Activated CD4-positive, alpha-beta memory T cell treated with anti-CD3 and anti-CD28 coated beads, Interleukin-2, amount 10 ng/mL, durations not matched to agents 7 days and 5 days (primary cell): ENCODE measurements at regions not wholly inside any gene's neighbourhood (a gene's known extent, or its start where the extent isn't known, plus 50 kb on each side); places are given as distances from the start of the nearest gene placed in this dataset.

Source experiments
- CTCF ChIA-PET: fragments of 350-600 bp; sonication (Branson Sonifier 250); formaldehyde crosslinking; loops from one replicate; lab custom pipeline; 2021; ENCODE audit warnings: antibody characterized with exemption, inconsistent platforms; lab: Charles Lee
- POLR2A ChIA-PET: fragments of 350-600 bp; sonication (Branson Sonifier 250); formaldehyde crosslinking; loops from one replicate; lab custom pipeline; 2021; ENCODE audit warnings: antibody characterized with exemption; lab: Charles Lee
- DNase-seq: peaks from one replicate; pipeline ENCODE4 v3.0.0-alpha.2; 2020
- H3K27ac Mint-ChIP-seq: one replicate; pipeline ENCODE4 v1.8.0; 2021; ENCODE audit warnings: mild to moderate bottlenecking, mixed read lengths
- H3K27me3 Mint-ChIP-seq: one replicate; pipeline ENCODE4 v1.8.0; 2021; ENCODE audit warnings: mixed read lengths
- H3K36me3 Mint-ChIP-seq: one replicate; pipeline ENCODE4 v1.8.0; 2021; ENCODE audit warnings: low read depth, mixed read lengths
- H3K4me1 Mint-ChIP-seq: one replicate; pipeline ENCODE4 v1.8.0; 2021; ENCODE audit warnings: mixed read lengths
- H3K4me3 Mint-ChIP-seq: one replicate; pipeline ENCODE4 v1.8.0; 2021; ENCODE audit warnings: mild to moderate bottlenecking, mixed read lengths
- H3K9me3 Mint-ChIP-seq: one replicate; pipeline ENCODE4 v1.8.0; 2021; ENCODE audit warnings: mixed read lengths

- CTCF ChIA-PET, result interaction anchor here (2.1 kb wide), 1 partner anchor 239 kb away, joined by 8 read pairs; no protein-coding TSS in a partner anchor
- peaks cover 16% of the 10 kb centered on the region for H3K27me3 Mint-ChIP-seq
These were observed 241.9 kb downstream of the BCL11A start for GRCh38 chr2:60311524-60311923.

GRCh38 chr2:60309941-60310660, 243.4 kb downstream of the BCL11A start:
- Mint-ChIP-seq H3K27me3 (peaks cover 12% of the 10 kb centered on the region), H3K27ac (no peak overlapping the region), H3K4me3 (no peak overlapping the region), H3K4me1 (peaks cover 28% of the 10 kb centered on the region), H3K9me3 (no peaks in the 10 kb centered on the region), H3K36me3 (no peaks in the 10 kb centered on the region)
- CTCF ChIA-PET, result no interaction called here
- POLR2A ChIA-PET, result no interaction called here
- no peak for DNase-seq

More at GRCh38 chr2:60311524-60311923, 241.9 kb downstream of the BCL11A start:
- no peak overlapping the region for H3K4me3 Mint-ChIP-seq
- POLR2A ChIA-PET, result no interaction called here
- H3K27ac Mint-ChIP-seq, result no peak overlapping the region
- H3K4me1 Mint-ChIP-seq, result peaks cover 28% of the 10 kb centered on the region
- DNase-seq, result no peak
- no peaks in the 10 kb centered on the region for H3K36me3 Mint-ChIP-seq
- H3K9me3 Mint-ChIP-seq, result no peaks in the 10 kb centered on the region

- CTCF ChIA-PET, result no interaction called here
These were observed 244.1 kb downstream of the BCL11A start for GRCh38 chr2:60309336-60309735.

GRCh38 chr2:60306267-60306861, 247.1 kb downstream of the BCL11A start:
- Mint-ChIP-seq H3K9me3 (no peaks in the 10 kb centered on the region), H3K4me1 (peaks cover 4% of the 10 kb centered on the region), H3K36me3 (no peaks in the 10 kb centered on the region), H3K27ac (no peak overlapping the region), H3K4me3 (no peak overlapping the region), H3K27me3 (peaks cover 10% of the 10 kb centered on the region)
- no peak for DNase-seq
- CTCF ChIA-PET, result no interaction called here
- POLR2A ChIA-PET, result no interaction called here

More at GRCh38 chr2:60309336-60309735, 244.1 kb downstream of the BCL11A start:
- no peaks in the 10 kb centered on the region for H3K9me3 Mint-ChIP-seq
- H3K4me1 Mint-ChIP-seq, result peaks cover 25% of the 10 kb centered on the region
- no peak for DNase-seq
- no peak overlapping the region for H3K27ac Mint-ChIP-seq
- no peaks in the 10 kb centered on the region for H3K36me3 Mint-ChIP-seq
- POLR2A ChIA-PET, result interaction anchor here (0.6 kb wide), 1 partner anchor 306 kb away, joined by 3 read pairs; no protein-coding TSS in a partner anchor
- H3K27me3 Mint-ChIP-seq, result peaks cover 10% of the 10 kb centered on the region
- no peak overlapping the region for H3K4me3 Mint-ChIP-seq

GRCh38 chr2:60303680-60304079, 249.8 kb downstream of the BCL11A start:
- POLR2A ChIA-PET, result no interaction called here
- DNase-seq, result no peak
- H3K4me3 Mint-ChIP-seq, result no peak overlapping the region
- no peaks in the 10 kb centered on the region for H3K4me1 Mint-ChIP-seq
- H3K36me3 Mint-ChIP-seq, result no peaks in the 10 kb centered on the region
- no peak overlapping the region for H3K27ac Mint-ChIP-seq
- CTCF ChIA-PET, result no interaction called here
- H3K9me3 Mint-ChIP-seq, result no peaks in the 10 kb centered on the region
- H3K27me3 Mint-ChIP-seq, result peaks cover 10% of the 10 kb centered on the region

GRCh38 chr2:60302377-60303126, 250.9 kb downstream of the BCL11A start:
- POLR2A ChIA-PET, result no interaction called here
- Mint-ChIP-seq H3K27ac (no peak overlapping the region), H3K4me3 (no peak overlapping the region), H3K36me3 (no peaks in the 10 kb centered on the region), H3K4me1 (no peaks in the 10 kb centered on the region), H3K27me3 (peaks cover 6% of the 10 kb centered on the region), H3K9me3 (no peaks in the 10 kb centered on the region)
- CTCF ChIA-PET, result no interaction called here
- no peak for DNase-seq

- CTCF ChIA-PET, result no interaction called here
- peaks cover 1% of the 10 kb centered on the region for H3K27me3 Mint-ChIP-seq
- no peaks in the 10 kb centered on the region for H3K36me3 Mint-ChIP-seq
- no peak overlapping the region for H3K27ac Mint-ChIP-seq
- POLR2A ChIA-PET, result no interaction called here
- no peak for DNase-seq
- no peaks in the 10 kb centered on the region for H3K4me1 Mint-ChIP-seq
- no peak overlapping the region for H3K4me3 Mint-ChIP-seq
- H3K9me3 Mint-ChIP-seq, result no peaks in the 10 kb centered on the region
These were observed 251.7 kb downstream of the BCL11A start for GRCh38 chr2:60301726-60302125.

GRCh38 chr2:60299179-60299578, 254.3 kb downstream of the BCL11A start:
- no peaks in the 10 kb centered on the region for H3K27me3 Mint-ChIP-seq
- H3K27ac Mint-ChIP-seq, result no peak overlapping the region
- H3K4me3 Mint-ChIP-seq, result no peak overlapping the region
- POLR2A ChIA-PET, result no interaction called here
- H3K9me3 Mint-ChIP-seq, result no peaks in the 10 kb centered on the region
- CTCF ChIA-PET, result no interaction called here
- no peak for DNase-seq
- H3K36me3 Mint-ChIP-seq, result no peaks in the 10 kb centered on the region
- no peaks in the 10 kb centered on the region for H3K4me1 Mint-ChIP-seq

GRCh38 chr2:60298006-60298696, 255.3 kb downstream of the BCL11A start:
- no peak for DNase-seq
- H3K4me3 Mint-ChIP-seq, result no peak overlapping the region
- no peaks in the 10 kb centered on the region for H3K27me3 Mint-ChIP-seq
- no peak overlapping the region for H3K27ac Mint-ChIP-seq
- POLR2A ChIA-PET, result no interaction called here
- H3K4me1 Mint-ChIP-seq, result no peaks in the 10 kb centered on the region
- H3K36me3 Mint-ChIP-seq, result no peaks in the 10 kb centered on the region
- CTCF ChIA-PET, result no interaction called here
- no peaks in the 10 kb centered on the region for H3K9me3 Mint-ChIP-seq

- Mint-ChIP-seq H3K27ac (no peak overlapping the region), H3K36me3 (no peaks in the 10 kb centered on the region), H3K27me3 (no peaks in the 10 kb centered on the region), H3K9me3 (no peaks in the 10 kb centered on the region), H3K4me1 (no peaks in the 10 kb centered on the region), H3K4me3 (no peak overlapping the region)
- ChIA-PET CTCF (no interaction called here), POLR2A (no interaction called here)
- no peak for DNase-seq
These were observed 256.0 kb downstream of the BCL11A start for GRCh38 chr2:60297296-60298005.

- Mint-ChIP-seq H3K9me3 (no peaks in the 10 kb centered on the region), H3K4me3 (no peak overlapping the region), H3K4me1 (no peaks in the 10 kb centered on the region), H3K27me3 (no peaks in the 10 kb centered on the region), H3K36me3 (no peaks in the 10 kb centered on the region), H3K27ac (no peak overlapping the region)
- no peak for DNase-seq
- ChIA-PET POLR2A (no interaction called here), CTCF (no interaction called here)
These were observed 257.1 kb downstream of the BCL11A start for GRCh38 chr2:60296219-60296955.

- H3K9me3 Mint-ChIP-seq, result no peaks in the 10 kb centered on the region
- H3K4me3 Mint-ChIP-seq, result no peak overlapping the region
- ChIA-PET POLR2A (no interaction called here), CTCF (no interaction called here)
- no peaks in the 10 kb centered on the region for H3K27me3 Mint-ChIP-seq
- no peak for DNase-seq
- no peaks in the 10 kb centered on the region for H3K36me3 Mint-ChIP-seq
- H3K27ac Mint-ChIP-seq, result no peak overlapping the region
- no peaks in the 10 kb centered on the region for H3K4me1 Mint-ChIP-seq
These were observed 257.9 kb downstream of the BCL11A start for GRCh38 chr2:60295636-60295962.
